ENCODE measurements at regions not wholly inside any gene's neighbourhood (a gene's known extent, or its start where the extent isn't known, plus 50 kb on each side); places are given as distances from the start of the nearest gene placed in this dataset.

- no peak for DNase-seq
These were observed 53.7 kb upstream of the SMAD1 start for GRCh38 chr4:145427991-145428390.

- no peak for DNase-seq
These were observed 54.4 kb upstream of the SMAD1 start for GRCh38 chr4:145427221-145427620.

- DNase-seq = no peak
These were observed 58.5 kb upstream of the SMAD1 start for GRCh38 chr4:145423017-145423708.

GRCh38 chr4:145420595-145421214, 60.9 kb upstream of the SMAD1 start:
- DNase-seq = no peak

GRCh38 chr4:145418739-145419138, 62.9 kb upstream of the SMAD1 start:
- DNase-seq = no peak

- no peak for DNase-seq
These were observed 64.1 kb upstream of the SMAD1 start for GRCh38 chr4:145417348-145418130.

GRCh38 chr4:145414841-145415240, 66.8 kb upstream of the SMAD1 start:
- no peak for DNase-seq

- no peak for DNase-seq
These were observed 67.4 kb upstream of the SMAD1 start for GRCh38 chr4:145414226-145414625.

- DNase-seq = no peak
These were observed 74.7 kb upstream of the SMAD1 start for GRCh38 chr4:145406970-145407369.

GRCh38 chr4:145404761-145405160, 76.9 kb upstream of the SMAD1 start:
- DNase-seq = no peak

- no peak for DNase-seq
These were observed 85.1 kb upstream of the SMAD1 start for GRCh38 chr4:145396581-145396980.

GRCh38 chr4:145390571-145390970, 91.1 kb upstream of the SMAD1 start:
- no peak for DNase-seq

- no peak for DNase-seq
These were observed 92.1 kb upstream of the SMAD1 start for GRCh38 chr4:145389550-145389949.

GRCh38 chr4:145388043-145388442, 93.6 kb upstream of the SMAD1 start:
- DNase-seq = no peak

- no peak for DNase-seq
These were observed 94.6 kb upstream of the SMAD1 start for GRCh38 chr4:145387079-145387478.

GRCh38 chr4:145381163-145381562, 100.5 kb upstream of the SMAD1 start:
- no peak for DNase-seq

- DNase-seq = no peak
These were observed 101.5 kb upstream of the SMAD1 start for GRCh38 chr4:145380123-145380522.

GRCh38 chr4:145375416-145375815, 106.2 kb upstream of the SMAD1 start:
- DNase-seq = no peak

- peak; percentile 28 for DNase-seq
These were observed 129.1 kb upstream of the SMAD1 start for GRCh38 chr4:145352438-145353145.

GRCh38 chr4:145351922-145352321, 129.7 kb upstream of the SMAD1 start:
- DNase-seq = no peak

GRCh38 chr4:145351162-145351561, 130.5 kb upstream of the SMAD1 start:
- DNase-seq = no peak

- no peak for DNase-seq
These were observed 133.4 kb upstream of the SMAD1 start for GRCh38 chr4:145348291-145348690.

GRCh38 chr4:145347684-145348083, 134.0 kb upstream of the SMAD1 start:
- no peak for DNase-seq

Measured in NCI-H1092 treated with DMSO at 0.1 percent for 48 hours (cell line).